ENCODE measurements at regions not wholly inside any gene's neighbourhood (a gene's known extent, or its start where the extent isn't known, plus 50 kb on each side); places are given as distances from the start of the nearest gene placed in this dataset.
A peak's percentile ranks its signal among the peaks of the same experiment; 100 is the strongest.

GRCh38 chr15:97520689-97521088 lies 439.8 kb upstream of the ARRDC4 start:
- peak overlapping the region; percentile 56 for H3K4me3 ChIP-seq
- intact Hi-C loops (cut with micrococcal nuclease), result no loop called here

DNA sequence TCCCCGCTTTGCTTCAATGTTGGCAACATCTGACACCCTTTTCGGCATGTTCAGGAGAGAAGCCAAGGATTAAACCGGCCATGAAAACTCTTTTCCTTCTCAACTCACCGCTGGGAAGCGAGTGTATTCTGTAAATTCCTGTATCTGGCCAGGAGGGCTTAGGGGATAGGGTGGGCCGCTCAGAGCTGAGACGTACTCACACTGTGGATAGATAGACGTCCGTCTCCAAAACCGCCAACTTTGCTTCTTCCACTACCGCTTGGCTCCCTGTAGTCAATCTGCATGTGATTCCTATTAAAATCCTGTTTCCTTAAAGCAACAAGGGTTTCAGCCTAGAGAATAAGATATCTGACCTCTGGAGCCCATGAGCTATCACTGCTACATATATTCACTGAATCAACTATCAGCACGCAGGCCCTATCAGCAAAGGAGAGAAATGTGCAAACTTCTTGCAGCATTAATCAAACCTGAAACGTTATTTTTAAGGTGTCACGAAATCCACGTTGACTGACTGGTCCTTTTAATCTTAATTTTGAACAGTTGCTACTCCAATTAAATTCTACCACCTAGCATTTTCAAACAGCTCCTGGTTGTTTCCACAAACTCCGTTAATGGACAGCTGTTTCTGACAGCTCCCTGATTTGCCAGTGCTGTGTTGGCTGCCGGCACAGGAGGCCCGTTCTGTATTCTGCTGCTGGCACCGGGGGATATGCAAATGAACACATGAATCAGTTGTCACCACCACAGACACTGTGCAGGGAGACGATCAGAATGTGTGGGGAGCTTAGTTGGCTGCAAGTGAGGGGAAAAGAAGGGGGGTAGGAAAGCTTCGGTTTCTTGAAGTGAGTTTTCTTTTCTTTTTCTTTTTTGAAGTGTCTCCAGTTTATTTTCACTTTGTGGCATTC lies 438.9 kb upstream of the ARRDC4 start:
- Histone ChIP-seq H3K27ac (replicated peaks) (peak overlapping the region; percentile 85), H3K4me1 (peaks cover 13% of the 10 kb centered on the region), H3K27me3 (ENCODE audit: low read depth) (no peaks in the 10 kb centered on the region), H3K36me3 (no peaks in the 10 kb centered on the region), H3K9me3 (replicated peaks) (no peaks in the 10 kb centered on the region), H3K4me3 (peak overlapping the region; percentile 56)
- DNase-seq, result peak; percentile 50
- no peak for TF ChIP-seq CTCF (IDR thresholded peaks at IDR 0.05; ENCODE audit: borderline replicate concordance)
- intact Hi-C loops (cut with micrococcal nuclease), result no loop called here

More at GRCh38 chr15:97520689-97521088, 439.8 kb upstream of the ARRDC4 start:
- H3K9me3 ChIP-seq (replicated peaks), result no peaks in the 10 kb centered on the region
- H3K36me3 ChIP-seq, result no peaks in the 10 kb centered on the region
- H3K27ac ChIP-seq (replicated peaks), result peak overlapping the region; percentile 85
- no peak for DNase-seq
- H3K27me3 ChIP-seq (ENCODE audit: low read depth), result no peaks in the 10 kb centered on the region
- peaks cover 13% of the 10 kb centered on the region for H3K4me1 ChIP-seq
- no peak for TF ChIP-seq CTCF (IDR thresholded peaks at IDR 0.05; ENCODE audit: borderline replicate concordance)

- DNase-seq, result peak; percentile 18
- Histone ChIP-seq H3K27ac (replicated peaks) (peak overlapping the region; percentile 85), H3K27me3 (ENCODE audit: low read depth) (no peaks in the 10 kb centered on the region), H3K9me3 (replicated peaks) (no peaks in the 10 kb centered on the region), H3K4me1 (peaks cover 13% of the 10 kb centered on the region), H3K4me3 (peak overlapping the region; percentile 56), H3K36me3 (no peaks in the 10 kb centered on the region)
- TF ChIP-seq CTCF (IDR thresholded peaks at IDR 0.05; ENCODE audit: borderline replicate concordance), result no peak
- intact Hi-C loops (cut with micrococcal nuclease), result no loop called here
Measured at GRCh38 chr15:97522347-97522746, 438.2 kb upstream of the ARRDC4 start.

DNA sequence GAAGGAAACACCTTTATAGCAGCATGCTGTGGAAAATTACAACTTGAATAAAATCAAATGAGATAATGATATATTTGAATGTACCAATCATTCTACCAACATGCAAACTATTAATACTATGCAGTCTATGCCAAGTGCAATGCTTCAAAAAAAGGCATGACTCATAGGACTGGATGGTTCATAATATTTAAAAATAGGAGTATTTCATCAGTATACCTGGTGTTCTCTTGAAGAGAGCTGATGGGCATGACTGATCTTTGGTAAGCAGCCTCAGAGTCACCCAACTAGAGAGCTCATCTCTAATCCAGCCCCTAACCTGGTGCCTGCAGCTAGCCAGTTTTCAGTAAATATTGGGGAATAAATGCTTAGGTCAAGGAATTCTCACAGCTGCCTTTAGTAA lies 434.7 kb upstream of the ARRDC4 start:
- Histone ChIP-seq H3K4me1 (no peaks in the 10 kb centered on the region), H3K4me3 (no peak overlapping the region), H3K36me3 (no peaks in the 10 kb centered on the region), H3K27me3 (ENCODE audit: low read depth) (no peaks in the 10 kb centered on the region), H3K27ac (replicated peaks) (no peak overlapping the region), H3K9me3 (replicated peaks) (no peaks in the 10 kb centered on the region)
- DNase-seq, result no peak
- TF ChIP-seq CTCF (IDR thresholded peaks at IDR 0.05; ENCODE audit: borderline replicate concordance), result no peak
- intact Hi-C loops (cut with micrococcal nuclease), result no loop called here

DNA sequence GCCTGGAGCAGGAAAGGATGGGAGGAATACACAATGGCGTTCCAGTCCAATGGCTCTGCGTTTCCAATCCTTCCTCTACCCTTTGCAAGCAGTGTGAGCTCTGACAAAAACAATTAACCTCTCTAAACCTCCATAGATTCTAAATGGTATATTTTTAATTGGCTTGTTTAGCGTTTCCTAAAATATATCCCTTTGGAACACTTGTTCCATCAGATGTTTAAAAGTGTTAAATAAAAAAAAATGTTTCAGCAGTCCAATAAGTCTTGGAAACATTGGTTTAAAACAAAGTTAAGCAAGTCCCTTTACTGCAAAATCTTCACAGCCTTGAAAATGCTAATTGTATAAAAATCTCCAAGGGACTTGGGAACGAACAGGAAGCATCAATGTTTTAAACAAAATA lies 432.3 kb upstream of the ARRDC4 start:
- no peak for DNase-seq
- no peaks in the 10 kb centered on the region for H3K4me1 ChIP-seq
- H3K36me3 ChIP-seq, result no peaks in the 10 kb centered on the region
- no peak overlapping the region for H3K27ac ChIP-seq (replicated peaks)
- no peak for TF ChIP-seq CTCF (IDR thresholded peaks at IDR 0.05; ENCODE audit: borderline replicate concordance)
- no peak overlapping the region for H3K4me3 ChIP-seq
- intact Hi-C loops (cut with micrococcal nuclease), result no loop called here
- H3K27me3 ChIP-seq (ENCODE audit: low read depth), result no peaks in the 10 kb centered on the region
- H3K9me3 ChIP-seq (replicated peaks), result no peaks in the 10 kb centered on the region
